Psoas muscle (tissue), 7 donors: ENCODE measurements at regions not wholly inside any gene's neighbourhood (a gene's known extent, or its start where the extent isn't known, plus 50 kb on each side); places are given as distances from the start of the nearest gene placed in this dataset.

Experiments used
- ATAC-seq, 4 donors: fragments of 200-7000 bp; cut with Tn5 transposase; one replicate each; pipeline ENCODE4 v1.9.1; 2020; ENCODE audit warnings: moderate library complexity in 3 of 4, mild to moderate bottlenecking in 2 of 4
- DNase-seq, 2 donors: peaks; one replicate each; pipeline ENCODE4 v3.0.0-alpha.2; 2020
- H3K27ac ChIP-seq: fragments of 200-600 bp; one replicate; pipeline ENCODE4 v1.8.0; 2022
- H3K27me3 ChIP-seq, 3 donors: fragments of 200-600 bp in 1 of 3; one replicate each; pipeline versions ENCODE4 v1.6.1 to v1.8.0; 2013 to 2022; ENCODE audit warnings: low read length in 2 of 3, mild to moderate bottlenecking in 2 of 3, moderate library complexity in 1 of 3; ENCODE audit not compliant: insufficient read depth in 3 of 3
- H3K36me3 ChIP-seq, 2 donors: fragments of 200-600 bp in 1 of 2; one replicate each; pipeline versions ENCODE4 v1.6.1 to v1.8.0; 2013 to 2022; ENCODE audit warnings: low read depth in 1 of 2, mild to moderate bottlenecking in 1 of 2, moderate library complexity in 1 of 2; ENCODE audit not compliant: insufficient read depth in 1 of 2
- H3K4me1 ChIP-seq: fragments of 200-600 bp; one replicate; pipeline ENCODE4 v1.8.0; 2022
- H3K4me3 ChIP-seq: fragments of 200-600 bp; one replicate; pipeline ENCODE4 v1.8.0; 2022; ENCODE audit warnings: mild to moderate bottlenecking
- H3K9me3 ChIP-seq: fragments of 200-600 bp; one replicate; pipeline ENCODE4 v1.8.0; 2022
- CTCF ChIP-seq: fragments of 200-600 bp; IDR thresholded peaks from one replicate; pipeline ENCODE4 v1.8.0; 2022; ENCODE audit warnings: antibody characterized with exemption
- WGBS, 3 donors: extraction: QIAGEN DNeasy Blood & Tissue Kit; methylation state at CpG; one replicate each; pipeline versions ENCODE4 v1.1.6 to v1.1.7; 2013; 5-methylcytosine and 5-hydroxymethylcytosine counted together
- intact Hi-C, 2 donors: fragments of 100-400 bp; cut with DNase I; formaldehyde crosslinking; loops; one replicate each; pipeline versions ENCODE4 v1.11.0 to v1.14.2; 2022
- donor health status: healthy with polysubstance abuse.
- donor health status: DM: no; HTN: no; CAD: no; lungs with moderate emphysema.
- donor health status: Bipolar disorder and iron deficiency.
- donor health status: healthy.
- donor health status: DM: yes; HTN: yes; CAD: no.
- donor health status: DM: no; HTN: no; CAD: no.
- donor health status: DM: yes; HTN: yes; CAD: no.

- ATAC-seq (no peak), DNase-seq (no peak)
- TF ChIP-seq CTCF: no peak
- H3K27ac ChIP-seq: no peak overlapping the region
- WGBS, 3 donors: 59 to 78% (median 62%) methylated on average over 5 of the region's 5 CpGs
- no peak overlapping the region for H3K4me3 ChIP-seq
- H3K27me3 ChIP-seq: no peaks in the 10 kb centered on the region
- H3K36me3 ChIP-seq: no peaks in the 10 kb centered on the region
- no peaks in the 10 kb centered on the region for H3K4me1 ChIP-seq
- intact Hi-C loops: no loop called here
- no peaks in the 10 kb centered on the region for H3K9me3 ChIP-seq
These were observed 72.0 kb upstream of the NR4A3 start for GRCh38 chr9:99749641-99750040.

DNA sequence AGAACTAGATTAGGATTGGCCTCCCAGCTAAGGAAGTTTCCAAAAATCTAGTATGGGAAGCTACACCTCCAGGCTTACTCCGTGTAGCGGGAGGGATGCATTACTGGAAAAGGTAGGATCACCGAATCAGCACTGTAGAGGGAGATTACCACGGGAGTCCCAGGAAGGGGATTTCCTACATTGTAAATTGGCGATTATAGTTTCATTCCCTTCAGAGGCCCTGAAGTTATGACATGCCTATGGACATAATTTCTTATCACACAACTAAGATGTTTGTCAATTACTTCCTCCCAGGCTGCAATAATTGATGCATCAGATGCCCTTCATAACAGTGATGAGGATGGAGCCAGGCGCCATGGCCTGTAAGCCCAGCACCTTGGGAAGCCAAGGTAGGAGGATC, 71.2 kb upstream of the NR4A3 start:
- TF ChIP-seq CTCF: no peak
- Histone ChIP-seq H3K27me3 (no peaks in the 10 kb centered on the region), H3K4me3 (no peak overlapping the region), H3K4me1 (no peaks in the 10 kb centered on the region), H3K36me3 (no peaks in the 10 kb centered on the region), H3K9me3 (no peaks in the 10 kb centered on the region), H3K27ac (no peak overlapping the region)
- DNase-seq (no peak), ATAC-seq (no peak)
- WGBS, 3 donors: 90 to 93% (median 92%) methylated on average over 6 of the region's 6 CpGs
- intact Hi-C loops: no loop called here

- TF ChIP-seq CTCF: no peak
- 72 to 75% (median 74%) methylated on average over 4 of the region's 4 CpGs for WGBS, 3 donors
- no peak for ATAC-seq
These were observed 69.1 kb upstream of the NR4A3 start for GRCh38 chr9:99752417-99753109.

GRCh38 chr9:99753436-99753835, 68.2 kb upstream of the NR4A3 start:
- 82 to 100% (median 92%) methylated on average over 1 of the region's 1 CpG for WGBS, 3 donors
- DNase-seq: no peak
- Histone ChIP-seq H3K4me3 (no peak overlapping the region), H3K9me3 (no peaks in the 10 kb centered on the region), H3K27ac (no peak overlapping the region), H3K4me1 (no peaks in the 10 kb centered on the region), H3K36me3 (no peaks in the 10 kb centered on the region), H3K27me3 (no peaks in the 10 kb centered on the region)
- TF ChIP-seq CTCF: no peak
- intact Hi-C loops: no loop called here
- no peak for ATAC-seq

More at GRCh38 chr9:99752417-99753109, 69.1 kb upstream of the NR4A3 start:
- intact Hi-C loops: no loop called here
- Histone ChIP-seq H3K4me1 (no peaks in the 10 kb centered on the region), H3K27ac (no peak overlapping the region), H3K9me3 (no peaks in the 10 kb centered on the region), H3K36me3 (no peaks in the 10 kb centered on the region), H3K27me3 (no peaks in the 10 kb centered on the region), H3K4me3 (no peak overlapping the region)
- DNase-seq: no peak

DNA sequence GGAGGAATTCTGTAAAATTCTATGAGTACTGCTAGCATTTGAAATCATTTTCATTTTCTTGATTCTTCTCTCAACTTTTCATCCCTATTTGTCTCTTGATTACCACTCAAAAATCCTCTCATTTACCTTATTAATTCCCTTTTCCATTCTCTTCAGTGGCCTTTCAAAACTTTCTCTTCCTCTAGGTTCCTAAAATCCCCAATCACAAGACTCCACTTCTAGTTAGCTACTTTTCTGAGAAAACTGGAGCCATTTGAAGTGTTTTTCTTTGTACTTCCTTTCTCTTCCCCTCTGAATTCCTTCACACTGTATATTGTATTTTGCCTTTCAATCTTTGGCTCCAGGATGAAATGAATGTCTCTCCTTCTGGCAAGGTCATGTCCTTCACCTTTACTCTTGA, 61.3 kb upstream of the NR4A3 start:
- Histone ChIP-seq H3K4me1 (no peaks in the 10 kb centered on the region), H3K9me3 (no peaks in the 10 kb centered on the region), H3K4me3 (no peak overlapping the region), H3K27ac (no peak overlapping the region), H3K36me3 (no peaks in the 10 kb centered on the region), H3K27me3 (peaks cover 0 to 2% (median 0%) of the 10 kb centered on the region in 3 donors)
- no peak for ATAC-seq
- DNase-seq: no peak
- intact Hi-C loops: no loop called here
- TF ChIP-seq CTCF: no peak
